GM13977 (cell line): ENCODE measurements at regions not wholly inside any gene's neighbourhood (a gene's known extent, or its start where the extent isn't known, plus 50 kb on each side); places are given as distances from the start of the nearest gene placed in this dataset.

ENCODE experiments used
- DNase-seq: peaks from one replicate; pipeline ENCODE4 v3.0.0; 2012; ENCODE audit warnings: low spot score
- CTCF ChIP-seq: IDR thresholded peaks from 2 replicates; pipeline ENCODE4 v1.5.1; 2012; ENCODE audit warnings: mild to moderate bottlenecking, control low read depth; ENCODE audit not compliant: insufficient read depth; ENCODE audit errors: extremely low read depth, missing control alignments
- in situ Hi-C: fragments of 300-500 bp; cut with MboI; formaldehyde crosslinking; loops from one replicate; pipeline ENCODE4 v1.12.0; 2022; ENCODE audit warnings: low sequenced_read_pairs, low pct_unique_long_range_greater_than_20kb, mixed read lengths, inconsistent platforms; ENCODE audit not compliant: unreplicated experiment

DNA sequence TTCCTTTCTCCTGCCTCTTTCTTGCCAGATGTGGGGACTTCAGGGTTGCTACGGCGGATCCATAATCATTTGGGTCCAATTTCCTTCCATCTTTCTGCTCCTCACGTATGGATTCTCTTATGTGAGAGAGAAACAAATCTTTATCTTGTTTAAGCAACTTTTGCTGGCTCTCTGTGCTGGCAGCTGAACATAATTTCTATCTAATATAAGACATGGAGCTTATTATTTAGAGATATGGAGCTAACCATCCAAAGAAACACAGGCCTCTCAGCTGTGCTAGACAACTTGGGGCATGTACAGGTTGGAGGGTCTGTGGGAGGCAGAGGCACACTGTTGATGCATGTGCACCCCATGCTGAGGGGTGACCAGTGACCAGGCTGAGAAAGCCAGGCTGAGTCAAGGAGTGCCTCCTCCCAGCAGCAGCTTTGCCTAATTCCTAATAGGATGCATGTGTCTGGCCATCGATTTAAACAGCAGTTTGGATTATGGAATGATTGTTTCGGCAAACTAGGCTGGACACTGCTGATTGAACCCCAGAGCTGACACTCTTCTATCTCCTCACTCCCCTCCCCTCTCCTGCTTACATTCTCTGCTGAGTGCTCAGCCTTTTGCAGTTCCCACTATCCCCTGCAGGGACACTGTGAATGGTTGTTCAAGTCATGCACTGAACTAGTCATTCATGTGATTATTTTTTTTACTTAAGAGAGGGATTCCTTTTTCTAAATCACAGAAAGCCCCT, 195.8 kb downstream of the ERCC6L2 start:
- in situ Hi-C loops = no loop called here
- TF ChIP-seq CTCF = peak; percentile 46
- peak; percentile 66 for DNase-seq

GRCh38 chr9:96069629-96070220, 194.2 kb downstream of the ERCC6L2 start:
- DNase-seq = no peak
- no peak for TF ChIP-seq CTCF
- in situ Hi-C loops = no loop called here

DNA sequence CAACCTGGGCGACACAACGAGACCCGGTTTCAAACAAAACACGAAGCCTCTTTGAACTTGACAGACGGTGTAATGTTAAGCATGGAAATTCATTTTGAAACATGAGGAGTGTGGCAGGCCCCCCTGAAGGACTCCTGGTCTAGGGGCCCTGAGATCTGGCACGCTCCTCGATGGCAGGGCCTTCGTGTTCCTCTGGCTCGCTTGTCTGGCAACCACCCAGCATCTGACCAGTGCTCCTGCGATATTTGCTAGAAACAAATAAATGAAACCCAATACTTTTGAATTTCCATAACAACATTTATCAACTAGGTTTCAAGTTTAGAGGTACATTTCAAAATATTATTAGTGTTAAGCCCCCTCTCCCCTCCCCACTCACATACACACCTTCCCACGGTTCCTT, 193.0 kb downstream of the ERCC6L2 start:
- in situ Hi-C loops = no loop called here
- no peak for DNase-seq
- no peak for TF ChIP-seq CTCF

- TF ChIP-seq CTCF = no peak
- DNase-seq = no peak
- in situ Hi-C loops = no loop called here
Measured at GRCh38 chr9:96067600-96067999, 192.1 kb downstream of the ERCC6L2 start.

DNA sequence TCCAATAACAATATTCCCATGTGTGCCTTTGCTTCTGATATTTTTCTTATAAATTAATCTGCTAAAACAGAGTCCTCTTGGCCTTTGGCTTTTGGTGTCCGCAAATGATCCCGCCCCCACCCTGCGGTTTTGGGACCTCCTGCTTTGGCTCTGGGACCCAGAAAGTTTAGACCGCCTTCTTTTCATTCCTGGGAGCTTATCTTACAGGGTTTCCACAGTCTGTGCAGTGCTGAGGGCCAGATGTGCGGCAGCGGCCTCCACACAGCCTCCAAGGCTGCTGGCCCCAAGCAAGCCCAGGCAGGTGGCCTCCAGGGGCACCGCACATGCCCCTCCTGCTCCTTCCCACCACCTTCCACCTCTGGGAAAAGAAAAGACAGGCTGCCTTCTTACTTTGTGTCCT, 191.5 kb downstream of the ERCC6L2 start:
- DNase-seq = no peak
- in situ Hi-C loops = no loop called here
- TF ChIP-seq CTCF = no peak

- DNase-seq = no peak
- no peak for TF ChIP-seq CTCF
- in situ Hi-C loops = no loop called here
Measured at GRCh38 chr9:96065482-96066251, 190.2 kb downstream of the ERCC6L2 start.
